HEK293 (cell line): ENCODE measurements at regions not wholly inside any gene's neighbourhood (a gene's known extent, or its start where the extent isn't known, plus 50 kb on each side); places are given as distances from the start of the nearest gene placed in this dataset.

Experiments used
- KLF16 ChIP-seq: fragments of 450-650 bp; formaldehyde crosslinking; IDR thresholded peaks from 2 replicates; pipeline ENCODE4 v1.5.1; 2017; ENCODE audit warnings: missing biosample characterization, missing genetic modification characterization
- PRDM1 ChIP-seq: fragments of 450-650 bp; formaldehyde crosslinking; IDR thresholded peaks from 2 replicates; pipeline ENCODE4; 2016; ENCODE audit warnings: missing biosample characterization, missing genetic modification characterization
- ZNF843 ChIP-seq: fragments of 450-650 bp; formaldehyde crosslinking; IDR thresholded peaks from 2 replicates; pipeline ENCODE4 v1.5.1; 2016; ENCODE audit warnings: missing biosample characterization, missing genetic modification characterization

- TF ChIP-seq PRDM1 = no peak
- TF ChIP-seq KLF16 (tag by site-specific recombination) = no peak
- no peak for TF ChIP-seq ZNF843 (tag by site-specific recombination)
These were observed 168.8 kb upstream of the PPP2R2D start for GRCh38 chr10:131731780-131732630.
